Endodermal cell (in vitro differentiated cells): ENCODE measurements at regions not wholly inside any gene's neighbourhood (a gene's known extent, or its start where the extent isn't known, plus 50 kb on each side); places are given as distances from the start of the nearest gene placed in this dataset.

Source experiments
- DNase-seq: peaks from one replicate; pipeline ENCODE4 v3.0.0-alpha.2; 2017
- H3K27ac ChIP-seq: 2 replicates; pipeline ENCODE4 v1.5.1; 2013; ENCODE audit warnings: mild to moderate bottlenecking, low read depth, low read length, moderate library complexity
- H3K27me3 ChIP-seq: 2 replicates; pipeline ENCODE4 v1.6.1; 2013; ENCODE audit warnings: mild to moderate bottlenecking, low read length, moderate library complexity; ENCODE audit not compliant: insufficient read depth, control insufficient read depth, poor library complexity, severe bottlenecking
- H3K36me3 ChIP-seq: 2 replicates; pipeline ENCODE4 v1.7.0; 2013; ENCODE audit warnings: mild to moderate bottlenecking, low read length, moderate library complexity; ENCODE audit not compliant: control insufficient read depth, insufficient read depth
- H3K4me1 ChIP-seq: one replicate; pipeline ENCODE4 v1.7.0; 2013; ENCODE audit warnings: low read length; ENCODE audit not compliant: control insufficient read depth, insufficient read depth
- H3K4me3 ChIP-seq: 2 replicates; pipeline ENCODE4 v1.5.1; 2013; ENCODE audit warnings: mild to moderate bottlenecking, low read length, moderate library complexity
- H3K9ac ChIP-seq: 2 replicates; pipeline ENCODE4 v1.6.1; 2013; ENCODE audit warnings: mild to moderate bottlenecking, low read length, moderate library complexity; ENCODE audit not compliant: poor library complexity, severe bottlenecking; ENCODE audit errors: extremely low read depth
- H3K9me3 ChIP-seq: 2 replicates; pipeline ENCODE4 v1.6.1; 2013; ENCODE audit warnings: mild to moderate bottlenecking, low read length, moderate library complexity; ENCODE audit not compliant: control insufficient read depth
- H3K27ac Mint-ChIP-seq: 2 replicates; pipeline ENCODE4 v1.8.0; 2020; ENCODE audit warnings: mixed read lengths
- H3K27me3 Mint-ChIP-seq: 2 replicates; pipeline ENCODE4 v1.8.0; 2021; ENCODE audit warnings: mild to moderate bottlenecking, mixed read lengths; ENCODE audit not compliant: insufficient read depth
- H3K36me3 Mint-ChIP-seq: 2 replicates; pipeline ENCODE4 v1.8.0; 2020; ENCODE audit warnings: low read depth, mixed read lengths
- H3K4me1 Mint-ChIP-seq: 2 replicates; pipeline ENCODE4 v1.8.0; 2020; ENCODE audit warnings: mixed read lengths
- H3K4me3 Mint-ChIP-seq: 2 replicates; pipeline ENCODE4 v1.8.0; 2020; ENCODE audit warnings: mild to moderate bottlenecking, moderate library complexity, mixed read lengths
- H3K9me3 Mint-ChIP-seq: 2 replicates; pipeline ENCODE4 v1.8.0; 2020; ENCODE audit warnings: mild to moderate bottlenecking, mixed read lengths
- WGBS, 2 experiments: methylation state at CpG; one replicate each; pipeline versions ENCODE4 v1.1.5 to v1.1.7; 2013; ENCODE audit warnings: missing lambda C conversion rate in 2 of 2, mixed read lengths in 1 of 2; ENCODE audit not compliant: insufficient coverage in 1 of 2, insufficient read length in 1 of 2; 5-methylcytosine and 5-hydroxymethylcytosine counted together
- TF ChIP-seq, protein P1 (sequence below): fragments of 200-600 bp; sonication (generic); conservative IDR thresholded peaks from 2 replicates; pipeline ENCODE4 v1.5.0; 2021; ENCODE audit warnings: antibody characterized with exemption, mild to moderate bottlenecking

DNA sequence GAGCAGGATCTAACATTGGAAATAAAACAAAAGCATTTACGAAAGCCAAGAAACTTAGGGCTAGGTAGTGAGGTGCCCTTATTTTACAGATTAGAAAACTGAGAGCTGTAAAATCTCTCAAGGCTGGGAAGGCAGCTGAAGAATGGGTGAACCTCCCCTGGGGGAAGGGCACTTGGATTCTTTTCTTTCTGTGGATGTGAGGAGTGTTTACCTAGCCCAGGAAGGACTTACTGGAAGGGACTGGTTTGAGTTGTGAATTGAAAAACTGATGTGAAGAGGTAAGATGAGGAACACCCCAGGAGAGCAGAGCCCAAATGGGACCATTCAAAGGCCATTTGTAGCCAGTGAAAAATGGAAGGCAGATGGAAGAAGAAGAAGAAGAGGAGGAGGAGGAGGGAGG lies 74.7 kb upstream of the NGF start:
- no peak overlapping the region for H3K27ac Mint-ChIP-seq
- H3K9me3 Mint-ChIP-seq, result peaks cover 4% of the 10 kb centered on the region
- no peak overlapping the region for H3K4me3 Mint-ChIP-seq
- DNase-seq, result no peak
- Histone ChIP-seq H3K36me3 (no peaks in the 10 kb centered on the region), H3K9me3 (no peaks in the 10 kb centered on the region), H3K9ac (no peak overlapping the region), H3K27ac (no peak overlapping the region), H3K4me1 (no peaks in the 10 kb centered on the region), H3K27me3 (no peaks in the 10 kb centered on the region), H3K4me3 (no peak overlapping the region)
- H3K4me1 Mint-ChIP-seq, result peaks cover 9% of the 10 kb centered on the region
- TF ChIP-seq, protein P1, sequence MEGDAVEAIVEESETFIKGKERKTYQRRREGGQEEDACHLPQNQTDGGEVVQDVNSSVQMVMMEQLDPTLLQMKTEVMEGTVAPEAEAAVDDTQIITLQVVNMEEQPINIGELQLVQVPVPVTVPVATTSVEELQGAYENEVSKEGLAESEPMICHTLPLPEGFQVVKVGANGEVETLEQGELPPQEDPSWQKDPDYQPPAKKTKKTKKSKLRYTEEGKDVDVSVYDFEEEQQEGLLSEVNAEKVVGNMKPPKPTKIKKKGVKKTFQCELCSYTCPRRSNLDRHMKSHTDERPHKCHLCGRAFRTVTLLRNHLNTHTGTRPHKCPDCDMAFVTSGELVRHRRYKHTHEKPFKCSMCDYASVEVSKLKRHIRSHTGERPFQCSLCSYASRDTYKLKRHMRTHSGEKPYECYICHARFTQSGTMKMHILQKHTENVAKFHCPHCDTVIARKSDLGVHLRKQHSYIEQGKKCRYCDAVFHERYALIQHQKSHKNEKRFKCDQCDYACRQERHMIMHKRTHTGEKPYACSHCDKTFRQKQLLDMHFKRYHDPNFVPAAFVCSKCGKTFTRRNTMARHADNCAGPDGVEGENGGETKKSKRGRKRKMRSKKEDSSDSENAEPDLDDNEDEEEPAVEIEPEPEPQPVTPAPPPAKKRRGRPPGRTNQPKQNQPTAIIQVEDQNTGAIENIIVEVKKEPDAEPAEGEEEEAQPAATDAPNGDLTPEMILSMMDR, result no peak
- H3K27me3 Mint-ChIP-seq, result no peaks in the 10 kb centered on the region
- no peaks in the 10 kb centered on the region for H3K36me3 Mint-ChIP-seq
- WGBS, 2 experiments, result 92% methylated on average over 1 of the region's 1 CpG; no CpG with 5 or more reads in 1 of the 2 experiments

GRCh38 chr1:115412286-115412685 lies 74.2 kb upstream of the NGF start:
- DNase-seq, result no peak
- no peaks in the 10 kb centered on the region for H3K4me1 ChIP-seq
- H3K27me3 Mint-ChIP-seq, result no peaks in the 10 kb centered on the region
- no peaks in the 10 kb centered on the region for H3K36me3 Mint-ChIP-seq
- no peaks in the 10 kb centered on the region for H3K27me3 ChIP-seq
- H3K36me3 ChIP-seq, result no peaks in the 10 kb centered on the region
- peaks cover 4% of the 10 kb centered on the region for H3K9me3 Mint-ChIP-seq
- H3K9me3 ChIP-seq, result no peaks in the 10 kb centered on the region
- H3K4me3 Mint-ChIP-seq, result no peak overlapping the region
- H3K27ac ChIP-seq, result no peak overlapping the region
- TF ChIP-seq, protein P1, result no peak
- peaks cover 9% of the 10 kb centered on the region for H3K4me1 Mint-ChIP-seq
- no peak overlapping the region for H3K27ac Mint-ChIP-seq
- no peak overlapping the region for H3K9ac ChIP-seq
- no peak overlapping the region for H3K4me3 ChIP-seq

- TF ChIP-seq, protein P1, result no peak
- peaks cover 2% of the 10 kb centered on the region for H3K9me3 ChIP-seq
- WGBS, 2 experiments, result 83 to 93% methylated on average over 1 of the region's 1 CpG
- H3K4me3 Mint-ChIP-seq, result no peak overlapping the region
- H3K4me1 ChIP-seq, result no peaks in the 10 kb centered on the region
- H3K27ac ChIP-seq, result no peak overlapping the region
- no peak for DNase-seq
- no peaks in the 10 kb centered on the region for H3K27me3 Mint-ChIP-seq
- H3K27me3 ChIP-seq, result no peaks in the 10 kb centered on the region
- no peak overlapping the region for H3K27ac Mint-ChIP-seq
- H3K9me3 Mint-ChIP-seq, result no peaks in the 10 kb centered on the region
- no peak overlapping the region for H3K4me3 ChIP-seq
- no peaks in the 10 kb centered on the region for H3K36me3 ChIP-seq
- peaks cover 9% of the 10 kb centered on the region for H3K4me1 Mint-ChIP-seq
- H3K36me3 Mint-ChIP-seq, result no peaks in the 10 kb centered on the region
- H3K9ac ChIP-seq, result no peak overlapping the region
Measured at GRCh38 chr1:115411371-115412063, 73.5 kb upstream of the NGF start.
